Upper lobe of right lung (tissue), 1 donor: ENCODE measurements at regions not wholly inside any gene's neighbourhood (a gene's known extent, or its start where the extent isn't known, plus 50 kb on each side); places are given as distances from the start of the nearest gene placed in this dataset.
"Not testable (repeated sequence)": the region's sequence is repeated elsewhere in the genome, so short reads cannot be mapped to it uniquely, and the experiment has no call there.

ENCODE experiments used
- ATAC-seq: fragments of 200-7000 bp; cut with Tn5 transposase; one replicate; pipeline ENCODE4 v1.9.1; 2020; ENCODE audit warnings: mild to moderate bottlenecking, moderate library complexity
- DNase-seq: peaks from one replicate; pipeline ENCODE4 v3.0.0-alpha.2; 2020
- H3K27ac ChIP-seq: fragments of 200-600 bp; one replicate; pipeline ENCODE4 v1.8.0; 2022
- H3K27me3 ChIP-seq: fragments of 200-600 bp; one replicate; pipeline ENCODE4 v1.8.0; 2022; ENCODE audit warnings: mild to moderate bottlenecking
- H3K36me3 ChIP-seq: fragments of 200-600 bp; one replicate; pipeline ENCODE4 v1.8.0; 2022
- H3K4me1 ChIP-seq: fragments of 200-600 bp; one replicate; pipeline ENCODE4 v1.8.0; 2022
- H3K4me3 ChIP-seq: fragments of 200-600 bp; one replicate; pipeline ENCODE4 v1.8.0; 2022; ENCODE audit warnings: mild to moderate bottlenecking
- H3K9me3 ChIP-seq: fragments of 200-600 bp; one replicate; pipeline ENCODE4 v1.8.0; 2022
- CTCF ChIP-seq: fragments of 200-600 bp; IDR thresholded peaks from one replicate; pipeline ENCODE4 v1.8.0; 2022; ENCODE audit warnings: antibody characterized with exemption
- intact Hi-C: fragments of 100-400 bp; cut with DNase I; formaldehyde crosslinking; loops from one replicate; pipeline ENCODE4 v1.11.0; 2022
- donor health status: DM: no; HTN: yes; CAD: no; lungs with severe emphysema.

- DNase-seq = no peak
- H3K36me3 ChIP-seq = no peaks in the 10 kb centered on the region
- no peak overlapping the region for H3K27ac ChIP-seq
- H3K9me3 ChIP-seq = no peaks in the 10 kb centered on the region
- no peak overlapping the region for H3K4me3 ChIP-seq
- no peak for TF ChIP-seq CTCF
- no peaks in the 10 kb centered on the region for H3K27me3 ChIP-seq
- H3K4me1 ChIP-seq = no peaks in the 10 kb centered on the region
- intact Hi-C loops = no loop called here
- no peak for ATAC-seq
Measured at GRCh38 chr5:37957218-37957617, 117.4 kb upstream of the GDNF start.

GRCh38 chr5:37955748-37956147 is 115.9 kb upstream of the GDNF start:
- H3K4me3 ChIP-seq = no peak overlapping the region
- ATAC-seq (no peak), DNase-seq (no peak)
- intact Hi-C loops = no loop called here
- H3K27ac ChIP-seq = no peak overlapping the region
- no peaks in the 10 kb centered on the region for H3K27me3 ChIP-seq
- H3K9me3 ChIP-seq = no peaks in the 10 kb centered on the region
- no peaks in the 10 kb centered on the region for H3K4me1 ChIP-seq
- TF ChIP-seq CTCF = no peak
- H3K36me3 ChIP-seq = no peaks in the 10 kb centered on the region

- no peak for TF ChIP-seq CTCF
- no peaks in the 10 kb centered on the region for H3K4me1 ChIP-seq
- H3K4me3 ChIP-seq = no peak overlapping the region
- ATAC-seq (no peak), DNase-seq (no peak)
- H3K9me3 ChIP-seq = no peaks in the 10 kb centered on the region
- intact Hi-C loops = no loop called here
- H3K27me3 ChIP-seq = no peaks in the 10 kb centered on the region
- H3K27ac ChIP-seq = no peak overlapping the region
- H3K36me3 ChIP-seq = no peaks in the 10 kb centered on the region
Measured at GRCh38 chr5:37954561-37954960, 114.7 kb upstream of the GDNF start.

- Histone ChIP-seq H3K36me3 (no peaks in the 10 kb centered on the region), H3K9me3 (no peaks in the 10 kb centered on the region), H3K4me1 (no peaks in the 10 kb centered on the region), H3K27me3 (no peaks in the 10 kb centered on the region), H3K4me3 (no peak overlapping the region), H3K27ac (no peak overlapping the region)
- intact Hi-C loops = no loop called here
- ATAC-seq (no peak), DNase-seq (no peak)
- no peak for TF ChIP-seq CTCF
Measured at GRCh38 chr5:37951946-37952721, 112.3 kb upstream of the GDNF start.

GRCh38 chr5:37950436-37950835 is 110.6 kb upstream of the GDNF start:
- TF ChIP-seq CTCF = no peak
- intact Hi-C loops = no loop called here
- DNase-seq (no peak), ATAC-seq (no peak)
- no peak overlapping the region for H3K27ac ChIP-seq
- no peaks in the 10 kb centered on the region for H3K4me1 ChIP-seq
- no peak overlapping the region for H3K4me3 ChIP-seq
- H3K36me3 ChIP-seq = no peaks in the 10 kb centered on the region
- no peaks in the 10 kb centered on the region for H3K9me3 ChIP-seq
- no peaks in the 10 kb centered on the region for H3K27me3 ChIP-seq

GRCh38 chr5:37945446-37945845 is 105.6 kb upstream of the GDNF start:
- no peak for TF ChIP-seq CTCF
- Histone ChIP-seq H3K27ac (no peak overlapping the region), H3K36me3 (no peaks in the 10 kb centered on the region), H3K9me3 (no peaks in the 10 kb centered on the region), H3K4me3 (no peak overlapping the region), H3K27me3 (no peaks in the 10 kb centered on the region), H3K4me1 (no peaks in the 10 kb centered on the region)
- DNase-seq = no peak
- intact Hi-C loops = no loop called here
- ATAC-seq = no peak

GRCh38 chr5:37943136-37943535 is 103.3 kb upstream of the GDNF start:
- H3K27ac ChIP-seq, DNase-seq, ATAC-seq, H3K9me3 ChIP-seq, H3K4me3 ChIP-seq, H3K27me3 ChIP-seq, H3K4me1 ChIP-seq, intact Hi-C loops, H3K36me3 ChIP-seq: not testable (repeated sequence)
